ENCODE measurements at regions not wholly inside any gene's neighbourhood (a gene's known extent, or its start where the extent isn't known, plus 50 kb on each side); places are given as distances from the start of the nearest gene placed in this dataset.

GRCh38 chr6:22499815-22500214, 69.6 kb upstream of the HDGFL1 start:
- TF ChIP-seq CTCF (conservative IDR thresholded peaks at IDR 0.05; ENCODE audit: low read depth, low read length) = no peak
- no peak for DNase-seq (ENCODE audit: low read depth)
- H3K4me3 ChIP-seq (ENCODE audit: low read depth, low read length) = no peak overlapping the region

GRCh38 chr6:22506496-22506895, 62.9 kb upstream of the HDGFL1 start:
- DNase-seq (ENCODE audit: low read depth) = no peak
- no peak for TF ChIP-seq CTCF (conservative IDR thresholded peaks at IDR 0.05; ENCODE audit: low read depth, low read length)
- H3K4me3 ChIP-seq (ENCODE audit: low read depth, low read length) = no peak overlapping the region

GRCh38 chr6:22512686-22513427, 56.5 kb upstream of the HDGFL1 start:
- H3K4me3 ChIP-seq (ENCODE audit: low read depth, low read length) = no peak overlapping the region
- no peak for TF ChIP-seq CTCF (conservative IDR thresholded peaks at IDR 0.05; ENCODE audit: low read depth, low read length)
- DNase-seq (ENCODE audit: low read depth) = no peak

- no peak for DNase-seq (ENCODE audit: low read depth)
- no peak overlapping the region for H3K4me3 ChIP-seq (ENCODE audit: low read depth, low read length)
- no peak for TF ChIP-seq CTCF (conservative IDR thresholded peaks at IDR 0.05; ENCODE audit: low read depth, low read length)
Observed at GRCh38 chr6:22513667-22514066, 55.7 kb upstream of the HDGFL1 start.

GRCh38 chr6:22519237-22519636, 50.1 kb upstream of the HDGFL1 start:
- peak; percentile 35 for TF ChIP-seq CTCF (conservative IDR thresholded peaks at IDR 0.05; ENCODE audit: low read depth, low read length)
- no peak for DNase-seq (ENCODE audit: low read depth)
- H3K4me3 ChIP-seq (ENCODE audit: low read depth, low read length) = no peak overlapping the region

Measured in epithelial cell of proximal tubule (primary cell).